Testis (tissue), 2 donors: ENCODE measurements at regions not wholly inside any gene's neighbourhood (a gene's known extent, or its start where the extent isn't known, plus 50 kb on each side); places are given as distances from the start of the nearest gene placed in this dataset.
"Not testable (repeated sequence)": the region's sequence is repeated elsewhere in the genome, so short reads cannot be mapped to it uniquely, and the experiment has no call there.

Experiments
- DNase-seq: peaks from one replicate; pipeline ENCODE4 v3.0.0-alpha.2; 2019
- H3K27ac ChIP-seq, 2 donors: fragments of 200-600 bp; sonication (generic); one replicate each; pipeline ENCODE4 v1.5.1; 2019
- H3K27me3 ChIP-seq: fragments of 200-600 bp; sonication (generic); one replicate; pipeline ENCODE4 v1.5.1; 2019
- H3K36me3 ChIP-seq: fragments of 200-600 bp; sonication (generic); one replicate; pipeline ENCODE4 v1.5.1; 2017; ENCODE audit warnings: low read depth; ENCODE audit errors: missing control alignments
- H3K4me1 ChIP-seq: fragments of 200-600 bp; sonication (generic); one replicate; pipeline ENCODE4 v1.5.1; 2019
- H3K4me3 ChIP-seq, 2 donors: fragments of 200-600 bp; sonication (generic); one replicate each; pipeline ENCODE4 v1.5.1; 2017 to 2019
- H3K9me3 ChIP-seq: fragments of 200-600 bp; sonication (generic); one replicate; pipeline ENCODE4 v1.5.1; 2017
- POLR2A ChIP-seq: fragments of 450-650 bp; IDR thresholded peaks from one replicate; pipeline ENCODE4 v1.6.1; 2017; ENCODE audit warnings: antibody characterized with exemption, mild to moderate bottlenecking, moderate library complexity
- WGBS, 2 donors: methylation state at CpG; one replicate each; pipeline ENCODE4 v1.1.5; 2018; 5-methylcytosine and 5-hydroxymethylcytosine counted together
- intact Hi-C: fragments of 100-400 bp; cut with DNase I; formaldehyde crosslinking; loops from one replicate; pipeline ENCODE4 v1.15.1; 2023; ENCODE audit warnings: low total_unique reads
- TF ChIP-seq, protein P1 (sequence below), 3 experiments: fragments of 450-650 bp in 2 of 3; fragments of 200-600 bp in 1 of 3; sonication (generic) in 1 of 3; IDR thresholded peaks; one replicate each; pipeline ENCODE4 v1.5.1; 2016 to 2019; ENCODE audit warnings: antibody characterized with exemption in 3 of 3, mild to moderate bottlenecking in 2 of 3, moderate library complexity in 1 of 3

DNA sequence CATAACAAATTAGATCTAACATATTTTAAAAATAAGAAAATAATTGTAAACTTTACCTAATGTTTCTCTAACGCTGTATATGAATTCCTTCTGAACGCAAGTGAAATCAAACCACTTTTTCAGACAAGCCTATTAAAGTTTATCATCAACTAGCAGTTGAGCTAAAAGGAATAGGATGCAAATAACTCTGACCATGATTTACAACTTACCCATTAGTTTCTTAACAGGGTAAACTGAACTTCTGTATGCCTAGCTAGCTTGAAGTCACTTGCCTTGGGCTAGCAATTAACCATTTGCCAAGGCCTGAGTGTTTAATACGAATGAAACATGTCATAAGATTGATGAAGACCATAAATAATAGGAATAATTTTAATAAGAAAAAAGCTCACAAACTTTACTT, 762.7 kb upstream of the ARRDC3 start:
- no peaks in the 10 kb centered on the region for H3K27me3 ChIP-seq
- DNase-seq = no peak
- H3K27ac ChIP-seq = no peak overlapping the region
- no peaks in the 10 kb centered on the region for H3K36me3 ChIP-seq
- TF ChIP-seq POLR2A = no peak
- TF ChIP-seq, protein P1, sequence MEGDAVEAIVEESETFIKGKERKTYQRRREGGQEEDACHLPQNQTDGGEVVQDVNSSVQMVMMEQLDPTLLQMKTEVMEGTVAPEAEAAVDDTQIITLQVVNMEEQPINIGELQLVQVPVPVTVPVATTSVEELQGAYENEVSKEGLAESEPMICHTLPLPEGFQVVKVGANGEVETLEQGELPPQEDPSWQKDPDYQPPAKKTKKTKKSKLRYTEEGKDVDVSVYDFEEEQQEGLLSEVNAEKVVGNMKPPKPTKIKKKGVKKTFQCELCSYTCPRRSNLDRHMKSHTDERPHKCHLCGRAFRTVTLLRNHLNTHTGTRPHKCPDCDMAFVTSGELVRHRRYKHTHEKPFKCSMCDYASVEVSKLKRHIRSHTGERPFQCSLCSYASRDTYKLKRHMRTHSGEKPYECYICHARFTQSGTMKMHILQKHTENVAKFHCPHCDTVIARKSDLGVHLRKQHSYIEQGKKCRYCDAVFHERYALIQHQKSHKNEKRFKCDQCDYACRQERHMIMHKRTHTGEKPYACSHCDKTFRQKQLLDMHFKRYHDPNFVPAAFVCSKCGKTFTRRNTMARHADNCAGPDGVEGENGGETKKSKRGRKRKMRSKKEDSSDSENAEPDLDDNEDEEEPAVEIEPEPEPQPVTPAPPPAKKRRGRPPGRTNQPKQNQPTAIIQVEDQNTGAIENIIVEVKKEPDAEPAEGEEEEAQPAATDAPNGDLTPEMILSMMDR (IDR thresholded peaks at IDR 0.05) = no peak
- intact Hi-C loops = no loop called here
- no peak overlapping the region for H3K4me3 ChIP-seq
- H3K9me3 ChIP-seq = no peaks in the 10 kb centered on the region
- H3K4me1 ChIP-seq = no peaks in the 10 kb centered on the region
- 88 to 91% methylated on average over 3 of the region's 3 CpGs for WGBS, 2 donors

- no peak for DNase-seq
- Histone ChIP-seq H3K27me3 (no peaks in the 10 kb centered on the region), H3K9me3 (no peaks in the 10 kb centered on the region), H3K27ac (no peak overlapping the region), H3K36me3 (no peaks in the 10 kb centered on the region), H3K4me1 (no peaks in the 10 kb centered on the region), H3K4me3 (no peak overlapping the region)
- 78 to 89% methylated on average over 3 of the region's 3 CpGs for WGBS, 2 donors
- intact Hi-C loops = no loop called here
- TF ChIP-seq, protein P1 (IDR thresholded peaks at IDR 0.05) = no peak
- TF ChIP-seq POLR2A = no peak
These were observed 761.7 kb upstream of the ARRDC3 start for GRCh38 chr5:92144824-92145223.

GRCh38 chr5:92132294-92132908, 749.3 kb upstream of the ARRDC3 start:
- H3K9me3 ChIP-seq, DNase-seq, H3K27ac ChIP-seq, H3K36me3 ChIP-seq, intact Hi-C loops, H3K27me3 ChIP-seq, H3K4me1 ChIP-seq, H3K4me3 ChIP-seq: not testable (repeated sequence)
- 82 to 85% methylated on average over 5 of the region's 5 CpGs for WGBS, 2 donors

DNA sequence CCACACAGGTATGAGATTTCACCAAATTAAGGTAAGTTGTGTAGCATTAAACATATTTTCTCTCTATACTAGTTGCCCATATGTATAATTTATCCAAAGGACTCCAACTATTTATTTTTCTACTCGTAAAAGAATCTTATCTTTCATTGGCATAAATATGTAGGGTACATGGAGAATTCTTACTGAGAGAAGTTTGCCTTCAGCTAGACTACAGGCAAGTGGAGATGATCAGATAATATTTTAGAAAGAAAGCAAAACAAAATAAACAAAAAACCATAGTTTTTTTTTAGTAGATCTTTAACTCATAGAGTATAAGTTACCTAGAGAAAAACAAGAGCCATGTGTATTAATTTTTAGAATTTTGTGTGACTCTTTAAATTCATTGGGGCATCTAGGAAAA, 743.1 kb upstream of the ARRDC3 start:
- no peak for TF ChIP-seq POLR2A
- TF ChIP-seq, protein P1 (IDR thresholded peaks at IDR 0.05) = no peak
- Histone ChIP-seq H3K4me3 (no peak overlapping the region), H3K4me1 (no peaks in the 10 kb centered on the region), H3K27me3 (no peaks in the 10 kb centered on the region), H3K27ac (no peak overlapping the region), H3K36me3 (no peaks in the 10 kb centered on the region), H3K9me3 (no peaks in the 10 kb centered on the region)
- DNase-seq = no peak
- intact Hi-C loops = no loop called here
- WGBS, 2 donors = 74 to 90% methylated on average over 1 of the region's 1 CpG

DNA sequence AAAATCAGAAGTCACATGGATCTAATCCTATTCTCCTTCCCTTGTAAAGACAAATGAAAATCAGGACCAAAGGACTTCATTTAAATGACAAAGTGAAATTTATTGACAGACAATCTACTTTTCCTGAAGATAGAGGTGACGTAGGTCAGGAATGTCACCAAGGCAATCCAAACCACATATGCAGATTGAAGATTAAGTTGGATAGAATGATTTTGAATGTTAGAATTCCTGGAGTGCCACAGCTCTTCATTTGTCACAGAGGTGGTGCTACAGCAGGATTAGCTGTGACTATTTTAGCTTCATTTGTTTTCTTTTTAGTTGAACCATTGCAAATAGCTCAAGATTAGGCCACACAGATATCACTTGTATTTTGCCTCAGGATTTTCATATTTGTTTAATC, 736.0 kb upstream of the ARRDC3 start:
- H3K9me3 ChIP-seq = no peaks in the 10 kb centered on the region
- no peak overlapping the region for H3K4me3 ChIP-seq
- no peak for TF ChIP-seq POLR2A
- TF ChIP-seq, protein P1 (IDR thresholded peaks at IDR 0.05) = no peak
- no peaks in the 10 kb centered on the region for H3K27me3 ChIP-seq
- intact Hi-C loops = no loop called here
- no peaks in the 10 kb centered on the region for H3K4me1 ChIP-seq
- DNase-seq = no peak
- WGBS, 2 donors = 88 to 94% methylated on average over 1 of the region's 1 CpG
- H3K36me3 ChIP-seq = no peaks in the 10 kb centered on the region
- H3K27ac ChIP-seq = no peak overlapping the region
